ENCODE measurements at regions not wholly inside any gene's neighbourhood (a gene's known extent, or its start where the extent isn't known, plus 50 kb on each side); places are given as distances from the start of the nearest gene placed in this dataset.
"Not testable (repeated sequence)": the region's sequence is repeated elsewhere in the genome, so short reads cannot be mapped to it uniquely, and the experiment has no call there.

- Histone ChIP-seq H3K4me2 (ENCODE audit: low read length) (no peak overlapping the region), H3K4me1 (ENCODE audit: control insufficient read depth, insufficient read depth, low read length) (no peaks in the 10 kb centered on the region), H3K9ac (ENCODE audit: low read depth, low read length) (no peak overlapping the region), H3K9me3 (replicated peaks; ENCODE audit: low read length) (no peaks in the 10 kb centered on the region), H3K36me3 (ENCODE audit: insufficient read depth, low read length) (no peaks in the 10 kb centered on the region), H3K27me3 (ENCODE audit: control insufficient read depth, insufficient read depth, low read length) (no peaks in the 10 kb centered on the region), H3K4me3 (ENCODE audit: low read length) (no peak overlapping the region)
These were observed 278.7 kb upstream of the KLF4 start for GRCh38 chr9:107768224-107768623.

GRCh38 chr9:107767711-107768110 lies 278.1 kb upstream of the KLF4 start:
- no peaks in the 10 kb centered on the region for H3K36me3 ChIP-seq (ENCODE audit: insufficient read depth, low read length)
- no peaks in the 10 kb centered on the region for H3K4me1 ChIP-seq (ENCODE audit: control insufficient read depth, insufficient read depth, low read length)
- no peak overlapping the region for H3K4me2 ChIP-seq (ENCODE audit: low read length)

DNA sequence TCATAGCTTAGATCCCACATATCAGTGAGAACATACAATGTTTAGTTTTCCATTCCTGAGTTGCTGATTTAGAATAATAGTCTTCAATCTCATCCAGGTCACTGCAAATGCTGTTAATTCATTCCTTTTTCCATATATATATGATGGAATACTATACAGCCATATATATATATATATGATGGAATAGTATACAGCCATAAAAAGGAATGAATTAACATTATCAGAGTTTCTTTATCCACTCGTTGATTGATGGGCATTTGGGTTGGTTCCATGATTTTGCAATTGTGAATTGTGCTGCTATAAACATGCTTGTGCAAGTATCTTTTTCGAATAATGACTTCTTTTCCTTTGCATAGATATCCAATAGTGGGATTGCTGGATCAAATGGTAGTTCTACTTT lies 273.9 kb upstream of the KLF4 start:
- H3K36me3 ChIP-seq (ENCODE audit: insufficient read depth, low read length); H3K9me3 ChIP-seq (replicated peaks; ENCODE audit: low read length); H3K4me2 ChIP-seq (ENCODE audit: low read length); H3K4me1 ChIP-seq (ENCODE audit: control insufficient read depth, insufficient read depth, low read length); H3K9ac ChIP-seq (ENCODE audit: low read depth, low read length); H3K27me3 ChIP-seq (ENCODE audit: control insufficient read depth, insufficient read depth, low read length); H3K4me3 ChIP-seq (ENCODE audit: low read length): not testable (repeated sequence)

More at GRCh38 chr9:107767711-107768110, 278.1 kb upstream of the KLF4 start:
- Histone ChIP-seq H3K4me3 (ENCODE audit: low read length) (no peak overlapping the region), H3K27me3 (ENCODE audit: control insufficient read depth, insufficient read depth, low read length) (no peaks in the 10 kb centered on the region), H3K9me3 (replicated peaks; ENCODE audit: low read length) (no peaks in the 10 kb centered on the region), H3K9ac (ENCODE audit: low read depth, low read length) (no peak overlapping the region)

DNA sequence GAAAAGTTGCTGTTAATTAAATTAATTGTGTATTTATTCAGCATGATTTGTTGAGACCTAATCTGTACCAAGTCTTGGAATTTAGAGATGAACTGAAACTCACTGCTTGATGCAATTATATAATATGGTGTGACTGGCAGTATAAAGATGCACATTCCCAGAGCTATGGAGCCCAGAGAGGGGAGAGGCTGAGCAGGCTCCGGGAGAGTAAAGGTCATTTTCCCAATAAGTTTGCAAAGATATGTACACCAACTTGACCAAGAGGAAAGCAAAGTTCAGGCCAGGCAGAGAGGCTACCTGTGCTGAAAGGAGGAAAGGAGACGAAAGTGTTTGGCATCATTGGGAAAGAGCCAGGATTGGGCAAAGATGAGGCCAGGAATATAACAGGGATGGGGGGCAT lies 271.7 kb upstream of the KLF4 start:
- Histone ChIP-seq H3K4me2 (ENCODE audit: low read length) (no peak overlapping the region), H3K9me3 (replicated peaks; ENCODE audit: low read length) (no peaks in the 10 kb centered on the region)

DNA sequence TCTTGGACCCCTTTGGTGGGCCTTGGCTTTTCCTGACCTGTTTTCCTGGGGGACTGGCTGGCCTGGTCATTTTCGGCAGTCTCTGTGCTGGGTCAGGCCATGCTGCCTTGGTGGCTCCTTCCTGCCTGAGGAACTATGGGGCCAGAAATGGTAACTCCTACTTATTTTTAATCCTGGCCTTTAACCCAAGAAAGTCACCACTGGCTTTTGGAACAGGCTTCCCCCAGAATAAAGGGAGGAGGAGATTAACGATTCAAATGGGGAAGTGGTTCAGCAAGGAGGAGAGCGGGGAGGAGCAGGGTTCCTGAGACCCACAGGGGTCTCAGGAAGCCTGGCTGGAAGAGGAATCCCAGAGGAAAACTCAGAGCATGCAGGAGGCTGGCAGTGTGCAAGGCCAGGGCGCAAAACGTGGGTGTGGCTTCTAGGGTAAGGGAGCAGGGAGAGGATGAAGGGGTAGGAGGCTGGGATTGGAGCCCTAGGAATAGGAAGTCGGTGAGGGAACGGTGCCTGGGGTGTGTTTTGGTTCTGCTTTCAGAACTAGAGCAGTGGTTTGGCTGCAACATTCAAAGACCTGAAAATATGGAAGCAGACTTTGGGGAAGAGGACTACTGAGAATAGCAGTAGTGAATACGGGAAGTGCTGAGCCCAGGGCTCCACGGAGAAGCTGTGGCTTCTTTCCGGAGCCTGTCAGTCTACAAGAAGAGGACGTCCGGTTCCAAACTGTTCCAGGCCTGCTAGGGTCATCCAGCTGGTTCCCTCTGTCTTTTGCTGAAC lies 271.1 kb upstream of the KLF4 start:
- no peaks in the 10 kb centered on the region for H3K36me3 ChIP-seq (ENCODE audit: insufficient read depth, low read length)
- H3K4me2 ChIP-seq (ENCODE audit: low read length), result no peak overlapping the region
- H3K9ac ChIP-seq (ENCODE audit: low read depth, low read length), result no peak overlapping the region
- peaks cover 4% of the 10 kb centered on the region for H3K4me1 ChIP-seq (ENCODE audit: control insufficient read depth, insufficient read depth, low read length)
- H3K9me3 ChIP-seq (replicated peaks; ENCODE audit: low read length), result no peaks in the 10 kb centered on the region
- no peak overlapping the region for H3K4me3 ChIP-seq (ENCODE audit: low read length)
- no peaks in the 10 kb centered on the region for H3K27me3 ChIP-seq (ENCODE audit: control insufficient read depth, insufficient read depth, low read length)

More for the DNA sequence above, 271.7 kb upstream of the KLF4 start:
- no peak overlapping the region for H3K9ac ChIP-seq (ENCODE audit: low read depth, low read length)
- no peaks in the 10 kb centered on the region for H3K36me3 ChIP-seq (ENCODE audit: insufficient read depth, low read length)
- H3K4me1 ChIP-seq (ENCODE audit: control insufficient read depth, insufficient read depth, low read length), result no peaks in the 10 kb centered on the region
- H3K27me3 ChIP-seq (ENCODE audit: control insufficient read depth, insufficient read depth, low read length), result no peaks in the 10 kb centered on the region
- H3K4me3 ChIP-seq (ENCODE audit: low read length), result no peak overlapping the region

- Histone ChIP-seq H3K27me3 (ENCODE audit: control insufficient read depth, insufficient read depth, low read length) (no peaks in the 10 kb centered on the region), H3K9me3 (replicated peaks; ENCODE audit: low read length) (no peaks in the 10 kb centered on the region), H3K36me3 (ENCODE audit: insufficient read depth, low read length) (no peaks in the 10 kb centered on the region), H3K9ac (ENCODE audit: low read depth, low read length) (no peak overlapping the region), H3K4me1 (ENCODE audit: control insufficient read depth, insufficient read depth, low read length) (peaks cover 13% of the 10 kb centered on the region), H3K4me3 (ENCODE audit: low read length) (no peak overlapping the region), H3K4me2 (ENCODE audit: low read length) (no peak overlapping the region)
These were observed 270.2 kb upstream of the KLF4 start for GRCh38 chr9:107759823-107760166.

DNA sequence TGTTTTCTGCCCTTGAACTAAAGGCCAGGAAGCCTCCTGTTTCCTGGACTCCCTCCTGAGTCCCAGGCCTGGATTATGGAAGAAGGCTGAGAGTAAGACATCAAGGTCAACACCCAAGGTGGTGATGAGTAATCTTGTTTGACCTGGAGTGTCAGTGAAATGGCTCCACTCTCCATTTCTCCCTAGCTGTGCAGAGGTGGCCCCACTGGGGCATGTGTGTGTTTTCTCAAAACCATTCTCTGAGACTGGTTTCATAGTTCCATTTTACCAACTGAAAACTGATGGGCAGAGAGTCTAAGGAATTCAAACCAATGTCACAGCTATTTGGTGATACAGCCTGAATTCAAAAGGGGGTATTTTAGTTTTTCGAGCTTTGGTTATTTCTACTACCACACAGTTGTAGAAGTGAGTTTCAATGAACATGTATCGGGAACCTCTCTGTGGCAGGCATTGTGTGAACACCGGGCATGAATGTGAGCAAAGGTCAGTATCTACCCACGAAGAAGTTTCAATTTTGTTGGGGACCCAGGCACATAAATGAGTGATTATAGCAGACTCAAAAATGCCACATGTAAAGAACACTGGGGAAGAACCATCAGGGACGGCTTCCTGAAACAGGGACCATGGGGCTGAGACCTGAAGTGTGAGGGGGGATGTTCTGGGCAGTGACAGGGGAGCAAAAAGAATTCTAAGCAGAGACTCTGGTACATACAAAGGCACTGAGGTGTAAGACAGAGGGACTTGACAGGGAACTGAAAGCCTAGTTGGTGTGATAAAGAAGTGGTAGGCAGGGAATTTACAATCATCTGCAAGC lies 269.6 kb upstream of the KLF4 start:
- Histone ChIP-seq H3K4me1 (ENCODE audit: control insufficient read depth, insufficient read depth, low read length) (peaks cover 16% of the 10 kb centered on the region), H3K4me2 (ENCODE audit: low read length) (no peak overlapping the region), H3K9me3 (replicated peaks; ENCODE audit: low read length) (no peaks in the 10 kb centered on the region), H3K4me3 (ENCODE audit: low read length) (no peak overlapping the region), H3K36me3 (ENCODE audit: insufficient read depth, low read length) (no peaks in the 10 kb centered on the region), H3K27me3 (ENCODE audit: control insufficient read depth, insufficient read depth, low read length) (no peaks in the 10 kb centered on the region), H3K9ac (ENCODE audit: low read depth, low read length) (no peak overlapping the region)

GRCh38 chr9:107756091-107756490 lies 266.5 kb upstream of the KLF4 start:
- Histone ChIP-seq H3K4me3 (ENCODE audit: low read length) (no peak overlapping the region), H3K27me3 (ENCODE audit: control insufficient read depth, insufficient read depth, low read length) (no peaks in the 10 kb centered on the region), H3K9me3 (replicated peaks; ENCODE audit: low read length) (no peaks in the 10 kb centered on the region), H3K9ac (ENCODE audit: low read depth, low read length) (no peak overlapping the region), H3K4me2 (ENCODE audit: low read length) (no peak overlapping the region), H3K4me1 (ENCODE audit: control insufficient read depth, insufficient read depth, low read length) (peaks cover 29% of the 10 kb centered on the region), H3K36me3 (ENCODE audit: insufficient read depth, low read length) (no peaks in the 10 kb centered on the region)

- peak overlapping the region; percentile 27 for H3K4me2 ChIP-seq (ENCODE audit: low read length)
- H3K27me3 ChIP-seq (ENCODE audit: control insufficient read depth, insufficient read depth, low read length), result no peaks in the 10 kb centered on the region
- H3K9me3 ChIP-seq (replicated peaks; ENCODE audit: low read length), result no peaks in the 10 kb centered on the region
- no peak overlapping the region for H3K4me3 ChIP-seq (ENCODE audit: low read length)
- H3K36me3 ChIP-seq (ENCODE audit: insufficient read depth, low read length), result no peaks in the 10 kb centered on the region
- no peak overlapping the region for H3K9ac ChIP-seq (ENCODE audit: low read depth, low read length)
- peaks cover 35% of the 10 kb centered on the region for H3K4me1 ChIP-seq (ENCODE audit: control insufficient read depth, insufficient read depth, low read length)
These were observed 265.7 kb upstream of the KLF4 start for GRCh38 chr9:107755246-107755645.

GRCh38 chr9:107751567-107752210 lies 262.1 kb upstream of the KLF4 start:
- Histone ChIP-seq H3K4me3 (ENCODE audit: low read length) (no peak overlapping the region), H3K4me2 (ENCODE audit: low read length) (peak overlapping the region; percentile 43), H3K36me3 (ENCODE audit: insufficient read depth, low read length) (no peaks in the 10 kb centered on the region), H3K27me3 (ENCODE audit: control insufficient read depth, insufficient read depth, low read length) (no peaks in the 10 kb centered on the region), H3K9ac (ENCODE audit: low read depth, low read length) (peak overlapping the region; percentile 71), H3K4me1 (ENCODE audit: control insufficient read depth, insufficient read depth, low read length) (peaks cover 49% of the 10 kb centered on the region), H3K9me3 (replicated peaks; ENCODE audit: low read length) (no peaks in the 10 kb centered on the region)

- H3K4me1 ChIP-seq (ENCODE audit: control insufficient read depth, insufficient read depth, low read length), result peaks cover 48% of the 10 kb centered on the region
- no peaks in the 10 kb centered on the region for H3K9me3 ChIP-seq (replicated peaks; ENCODE audit: low read length)
- H3K36me3 ChIP-seq (ENCODE audit: insufficient read depth, low read length), result no peaks in the 10 kb centered on the region
- H3K4me2 ChIP-seq (ENCODE audit: low read length), result peak overlapping the region; percentile 64
- H3K9ac ChIP-seq (ENCODE audit: low read depth, low read length), result peak overlapping the region; percentile 71
- H3K4me3 ChIP-seq (ENCODE audit: low read length), result no peak overlapping the region
- no peaks in the 10 kb centered on the region for H3K27me3 ChIP-seq (ENCODE audit: control insufficient read depth, insufficient read depth, low read length)
These were observed 261.4 kb upstream of the KLF4 start for GRCh38 chr9:107750741-107751566.
